Natural killer cell (primary cell): ENCODE measurements at regions not wholly inside any gene's neighbourhood (a gene's known extent, or its start where the extent isn't known, plus 50 kb on each side); places are given as distances from the start of the nearest gene placed in this dataset.

Source experiments
- ATAC-seq, 3 donors: fragments of 150-1000 bp in 2 of 3; fragments of 200-7000 bp in 1 of 3; cut with Tn5 transposase; 1 replicate in 1 of 3; 2 replicates in 2 of 3; pipeline ENCODE4 v1.10.0; 2021; ENCODE audit warnings: mild to moderate bottlenecking in 2 of 3, moderate library complexity in 2 of 3
- DNase-seq, 2 donors: peaks; one replicate each; pipeline versions ENCODE4 v3.0.0 to v3.0.0-alpha.2; 2013 to 2021; ENCODE audit warnings: mixed read lengths in 1 of 2
- H3K27ac ChIP-seq: one replicate; pipeline ENCODE4 v1.5.1; 2013; ENCODE audit warnings: mild to moderate bottlenecking, low read length
- H3K27me3 ChIP-seq: one replicate; pipeline ENCODE4 v1.6.1; 2013; ENCODE audit warnings: low read length; ENCODE audit not compliant: control insufficient read depth, insufficient read depth
- H3K36me3 ChIP-seq: one replicate; pipeline ENCODE4 v1.6.1; 2013; ENCODE audit warnings: low read length; ENCODE audit not compliant: control insufficient read depth, insufficient read depth
- H3K4me1 ChIP-seq: one replicate; pipeline ENCODE4 v1.6.1; 2013; ENCODE audit warnings: low read length; ENCODE audit not compliant: control insufficient read depth, insufficient read depth
- H3K4me3 ChIP-seq: one replicate; pipeline ENCODE4 v1.5.1; 2013; ENCODE audit warnings: low read length
- H3K9me3 ChIP-seq: one replicate; pipeline ENCODE4 v1.6.1; 2013; ENCODE audit warnings: low read length; ENCODE audit not compliant: control insufficient read depth, insufficient read depth
- H3K27ac Mint-ChIP-seq, 2 donors: one replicate each; pipeline ENCODE4 v1.8.0; 2022; ENCODE audit warnings: mild to moderate bottlenecking in 2 of 2, mixed read lengths in 2 of 2, moderate library complexity in 1 of 2
- H3K27me3 Mint-ChIP-seq, 2 donors: one replicate each; pipeline ENCODE4 v1.8.0; 2022; ENCODE audit warnings: low read depth in 2 of 2, mixed read lengths in 2 of 2
- H3K36me3 Mint-ChIP-seq: one replicate; pipeline ENCODE4 v1.8.0; 2022; ENCODE audit warnings: mixed read lengths
- H3K4me1 Mint-ChIP-seq, 2 donors: one replicate each; pipeline ENCODE4 v1.8.0; 2022; ENCODE audit warnings: mixed read lengths in 2 of 2
- H3K4me3 Mint-ChIP-seq: one replicate; pipeline ENCODE4 v1.8.0; 2022; ENCODE audit warnings: mild to moderate bottlenecking, moderate library complexity, mixed read lengths
- H3K9me3 Mint-ChIP-seq, 2 donors: one replicate each; pipeline ENCODE4 v1.8.0; 2022; ENCODE audit warnings: mixed read lengths in 2 of 2
- WGBS: methylation state at CpG from one replicate; pipeline ENCODE4 v1.1.7; 2013; ENCODE audit warnings: missing lambda C conversion rate; ENCODE audit not compliant: insufficient coverage; 5-methylcytosine and 5-hydroxymethylcytosine counted together
- intact Hi-C: fragments of 100-400 bp; cut with micrococcal nuclease; formaldehyde crosslinking; loops from one replicate; pipeline ENCODE4 v1.14.2; 2022
- TF ChIP-seq, protein P1 (sequence below): fragments of 200-600 bp; IDR thresholded peaks from one replicate; pipeline ENCODE4 v1.8.0; 2022; ENCODE audit warnings: antibody characterized with exemption

DNA sequence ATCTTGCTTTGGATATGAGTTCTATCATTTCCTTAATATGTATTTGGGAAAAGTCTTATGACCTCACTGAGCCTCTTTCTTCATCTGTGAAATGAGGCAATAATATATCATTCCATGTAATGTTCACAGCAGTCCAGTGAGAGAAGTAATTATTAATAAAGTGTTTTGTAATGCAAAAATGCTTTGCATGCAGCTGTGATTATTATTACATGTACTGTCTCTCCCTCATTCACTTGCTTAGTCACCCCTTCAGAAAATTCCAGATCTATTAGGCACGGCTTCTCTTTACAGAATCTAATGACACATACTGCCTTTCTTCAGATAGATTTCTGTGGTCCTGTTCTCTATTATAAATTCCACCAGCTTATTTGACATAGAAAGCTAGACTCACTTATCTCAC, 53.5 kb upstream of the FGF13 start:
- no peak for ATAC-seq
- H3K9me3 ChIP-seq: no peaks in the 10 kb centered on the region
- no peak for DNase-seq
- H3K36me3 ChIP-seq: no peaks in the 10 kb centered on the region
- H3K9me3 Mint-ChIP-seq: no peaks in the 10 kb centered on the region
- no peaks in the 10 kb centered on the region for H3K4me1 ChIP-seq
- H3K4me1 Mint-ChIP-seq: no peaks in the 10 kb centered on the region
- H3K4me3 Mint-ChIP-seq: no peak overlapping the region
- H3K4me3 ChIP-seq: no peak overlapping the region
- H3K27ac ChIP-seq: no peak overlapping the region
- no peak overlapping the region for H3K27ac Mint-ChIP-seq
- 100% methylated on average over 1 of the region's 1 CpG for WGBS
- no peaks in the 10 kb centered on the region for H3K27me3 Mint-ChIP-seq
- no peaks in the 10 kb centered on the region for H3K36me3 Mint-ChIP-seq
- TF ChIP-seq, protein P1, sequence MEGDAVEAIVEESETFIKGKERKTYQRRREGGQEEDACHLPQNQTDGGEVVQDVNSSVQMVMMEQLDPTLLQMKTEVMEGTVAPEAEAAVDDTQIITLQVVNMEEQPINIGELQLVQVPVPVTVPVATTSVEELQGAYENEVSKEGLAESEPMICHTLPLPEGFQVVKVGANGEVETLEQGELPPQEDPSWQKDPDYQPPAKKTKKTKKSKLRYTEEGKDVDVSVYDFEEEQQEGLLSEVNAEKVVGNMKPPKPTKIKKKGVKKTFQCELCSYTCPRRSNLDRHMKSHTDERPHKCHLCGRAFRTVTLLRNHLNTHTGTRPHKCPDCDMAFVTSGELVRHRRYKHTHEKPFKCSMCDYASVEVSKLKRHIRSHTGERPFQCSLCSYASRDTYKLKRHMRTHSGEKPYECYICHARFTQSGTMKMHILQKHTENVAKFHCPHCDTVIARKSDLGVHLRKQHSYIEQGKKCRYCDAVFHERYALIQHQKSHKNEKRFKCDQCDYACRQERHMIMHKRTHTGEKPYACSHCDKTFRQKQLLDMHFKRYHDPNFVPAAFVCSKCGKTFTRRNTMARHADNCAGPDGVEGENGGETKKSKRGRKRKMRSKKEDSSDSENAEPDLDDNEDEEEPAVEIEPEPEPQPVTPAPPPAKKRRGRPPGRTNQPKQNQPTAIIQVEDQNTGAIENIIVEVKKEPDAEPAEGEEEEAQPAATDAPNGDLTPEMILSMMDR: no peak
- H3K27me3 ChIP-seq: no peaks in the 10 kb centered on the region
- intact Hi-C loops: no loop called here

DNA sequence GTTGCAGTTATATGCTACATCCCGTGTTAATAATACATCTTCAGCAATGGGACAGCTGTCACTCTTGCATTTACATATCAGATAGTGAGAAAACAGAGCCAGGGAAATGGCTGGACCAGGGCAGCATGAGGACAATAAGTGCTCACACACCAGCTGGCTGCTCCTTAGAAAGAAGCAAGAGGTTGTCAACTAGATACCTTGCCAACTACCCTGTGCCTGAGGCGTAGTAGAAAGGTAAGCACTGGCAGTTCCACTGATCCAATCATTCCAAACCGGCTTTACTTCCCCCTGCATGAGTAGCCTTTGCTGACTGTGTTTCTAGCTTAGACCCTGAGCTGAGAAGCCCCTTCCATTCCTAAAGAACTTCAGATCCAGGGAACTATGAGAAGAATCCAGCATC, 52.2 kb upstream of the FGF13 start:
- no peaks in the 10 kb centered on the region for H3K9me3 Mint-ChIP-seq
- H3K4me3 Mint-ChIP-seq: no peak overlapping the region
- H3K4me1 Mint-ChIP-seq: no peaks in the 10 kb centered on the region
- intact Hi-C loops: no loop called here
- no peaks in the 10 kb centered on the region for H3K4me1 ChIP-seq
- TF ChIP-seq, protein P1: no peak
- no peak overlapping the region for H3K4me3 ChIP-seq
- DNase-seq (no peak), ATAC-seq (no peak)
- no peaks in the 10 kb centered on the region for H3K9me3 ChIP-seq
- H3K36me3 ChIP-seq: no peaks in the 10 kb centered on the region
- no peak overlapping the region for H3K27ac Mint-ChIP-seq
- 83% methylated on average over 3 of the region's 3 CpGs for WGBS
- no peak overlapping the region for H3K27ac ChIP-seq
- no peaks in the 10 kb centered on the region for H3K27me3 Mint-ChIP-seq
- no peaks in the 10 kb centered on the region for H3K36me3 Mint-ChIP-seq
- H3K27me3 ChIP-seq: no peaks in the 10 kb centered on the region

DNA sequence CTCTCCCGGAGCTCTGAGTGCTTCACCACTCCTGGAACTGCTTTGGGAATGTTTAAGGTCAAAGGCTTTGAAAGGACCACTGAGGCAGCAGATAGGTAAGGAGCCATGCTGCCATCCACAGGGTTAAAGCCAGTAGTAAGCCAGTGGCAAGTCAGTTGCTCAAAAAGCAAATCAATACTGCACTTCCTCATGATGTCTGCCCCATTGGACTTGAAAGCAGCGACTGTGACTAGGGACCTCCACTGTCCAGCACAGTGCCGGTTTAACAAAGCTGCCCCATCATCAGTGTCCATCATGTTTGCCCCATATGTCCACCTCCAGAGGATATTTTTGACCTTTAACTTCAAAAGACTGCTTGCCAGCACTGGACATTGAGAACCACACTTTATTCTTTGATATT, 49.9 kb upstream of the FGF13 start:
- Mint-ChIP-seq H3K36me3 (no peaks in the 10 kb centered on the region), H3K27me3 (peaks cover 0 to 13% of the 10 kb centered on the region in 2 donors), H3K4me1 (no peaks in the 10 kb centered on the region), H3K27ac (no peak overlapping the region), H3K4me3 (no peak overlapping the region), H3K9me3 (no peaks in the 10 kb centered on the region)
- H3K36me3 ChIP-seq: no peaks in the 10 kb centered on the region
- H3K27ac ChIP-seq: no peak overlapping the region
- TF ChIP-seq, protein P1: no peak
- DNase-seq (no peak), ATAC-seq (no peak)
- no peak overlapping the region for H3K4me3 ChIP-seq
- no peaks in the 10 kb centered on the region for H3K4me1 ChIP-seq
- WGBS: 88% methylated on average over 3 of the region's 3 CpGs
- no peaks in the 10 kb centered on the region for H3K27me3 ChIP-seq
- intact Hi-C loops: no loop called here
- no peaks in the 10 kb centered on the region for H3K9me3 ChIP-seq
